Occipital lobe (tissue), 1 donor: ENCODE measurements at regions not wholly inside any gene's neighbourhood (a gene's known extent, or its start where the extent isn't known, plus 50 kb on each side); places are given as distances from the start of the nearest gene placed in this dataset.
"Not testable (repeated sequence)": the region's sequence is repeated elsewhere in the genome, so short reads cannot be mapped to it uniquely, and the experiment has no call there.

Experiments used
- DNase-seq: peaks from one replicate; lab custom pipeline; 2025; lab: John Stamatoyannopoulos, UW

- no peak for DNase-seq
Observed at GRCh38 chr15:62637950-62638619, 404.5 kb upstream of the TPM1 start.

- no peak for DNase-seq
Observed at GRCh38 chr15:62639432-62639831, 403.1 kb upstream of the TPM1 start.

- DNase-seq: no peak
Observed at GRCh38 chr15:62639906-62640605, 402.5 kb upstream of the TPM1 start.

- no peak for DNase-seq
Observed at GRCh38 chr15:62641825-62642224, 400.7 kb upstream of the TPM1 start.

GRCh38 chr15:62643572-62643971, 399.0 kb upstream of the TPM1 start:
- DNase-seq: no peak

GRCh38 chr15:62644216-62644888, 398.2 kb upstream of the TPM1 start:
- no peak for DNase-seq

- no peak for DNase-seq
Observed at GRCh38 chr15:62644889-62645742, 397.4 kb upstream of the TPM1 start.

GRCh38 chr15:62647202-62647842, 395.2 kb upstream of the TPM1 start:
- no peak for DNase-seq

GRCh38 chr15:62647843-62648505, 394.6 kb upstream of the TPM1 start:
- no peak for DNase-seq

GRCh38 chr15:62648954-62649353, 393.6 kb upstream of the TPM1 start:
- DNase-seq: no peak

- peak; percentile 12 for DNase-seq
Observed at GRCh38 chr15:62649793-62650420, 392.6 kb upstream of the TPM1 start.

- DNase-seq: no peak
Observed at GRCh38 chr15:62653122-62653521, 389.4 kb upstream of the TPM1 start.

- no peak for DNase-seq
Observed at GRCh38 chr15:62656071-62656470, 386.5 kb upstream of the TPM1 start.

GRCh38 chr15:62657501-62657900, 385.0 kb upstream of the TPM1 start:
- not testable (repeated sequence) for DNase-seq

GRCh38 chr15:62658498-62658897, 384.0 kb upstream of the TPM1 start:
- DNase-seq: no peak

GRCh38 chr15:62663547-62663946, 379.0 kb upstream of the TPM1 start:
- no peak for DNase-seq

GRCh38 chr15:62665449-62665848, 377.1 kb upstream of the TPM1 start:
- DNase-seq: no peak

GRCh38 chr15:62666046-62666445, 376.5 kb upstream of the TPM1 start:
- DNase-seq: no peak

GRCh38 chr15:62672268-62672667, 370.3 kb upstream of the TPM1 start:
- no peak for DNase-seq

GRCh38 chr15:62676891-62677290, 365.7 kb upstream of the TPM1 start:
- DNase-seq: no peak
